GM12874 (cell line): ENCODE measurements at regions not wholly inside any gene's neighbourhood (a gene's known extent, or its start where the extent isn't known, plus 50 kb on each side); places are given as distances from the start of the nearest gene placed in this dataset.

Source experiments
- TF ChIP-seq, protein P1 (sequence below): IDR thresholded peaks from 2 replicates; pipeline ENCODE4 v1.5.1; 2011; ENCODE audit warnings: low read depth, mild to moderate bottlenecking, control low read depth, low read length, moderate library complexity; ENCODE audit not compliant: insufficient read depth

DNA sequence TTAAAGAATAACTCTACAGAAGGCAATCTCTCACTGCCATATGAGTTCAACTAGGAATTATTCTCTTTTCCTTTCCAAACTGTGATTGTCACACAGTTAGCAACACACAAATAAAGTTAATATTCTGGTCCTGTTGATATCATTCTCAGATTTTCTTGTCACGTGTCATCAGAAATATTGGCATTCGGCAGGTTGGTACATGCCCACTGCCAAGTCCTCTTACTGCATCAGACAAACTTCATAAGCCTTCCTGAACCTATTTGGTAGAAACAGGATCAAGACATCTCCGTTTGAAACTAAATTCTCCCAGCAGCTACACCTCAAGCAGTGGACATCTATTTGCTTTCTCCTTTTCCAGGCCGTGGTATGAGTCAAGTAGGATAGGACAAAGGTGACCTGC is 177.9 kb upstream of the SOX2 start:
- TF ChIP-seq, protein P1, sequence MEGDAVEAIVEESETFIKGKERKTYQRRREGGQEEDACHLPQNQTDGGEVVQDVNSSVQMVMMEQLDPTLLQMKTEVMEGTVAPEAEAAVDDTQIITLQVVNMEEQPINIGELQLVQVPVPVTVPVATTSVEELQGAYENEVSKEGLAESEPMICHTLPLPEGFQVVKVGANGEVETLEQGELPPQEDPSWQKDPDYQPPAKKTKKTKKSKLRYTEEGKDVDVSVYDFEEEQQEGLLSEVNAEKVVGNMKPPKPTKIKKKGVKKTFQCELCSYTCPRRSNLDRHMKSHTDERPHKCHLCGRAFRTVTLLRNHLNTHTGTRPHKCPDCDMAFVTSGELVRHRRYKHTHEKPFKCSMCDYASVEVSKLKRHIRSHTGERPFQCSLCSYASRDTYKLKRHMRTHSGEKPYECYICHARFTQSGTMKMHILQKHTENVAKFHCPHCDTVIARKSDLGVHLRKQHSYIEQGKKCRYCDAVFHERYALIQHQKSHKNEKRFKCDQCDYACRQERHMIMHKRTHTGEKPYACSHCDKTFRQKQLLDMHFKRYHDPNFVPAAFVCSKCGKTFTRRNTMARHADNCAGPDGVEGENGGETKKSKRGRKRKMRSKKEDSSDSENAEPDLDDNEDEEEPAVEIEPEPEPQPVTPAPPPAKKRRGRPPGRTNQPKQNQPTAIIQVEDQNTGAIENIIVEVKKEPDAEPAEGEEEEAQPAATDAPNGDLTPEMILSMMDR: no peak

DNA sequence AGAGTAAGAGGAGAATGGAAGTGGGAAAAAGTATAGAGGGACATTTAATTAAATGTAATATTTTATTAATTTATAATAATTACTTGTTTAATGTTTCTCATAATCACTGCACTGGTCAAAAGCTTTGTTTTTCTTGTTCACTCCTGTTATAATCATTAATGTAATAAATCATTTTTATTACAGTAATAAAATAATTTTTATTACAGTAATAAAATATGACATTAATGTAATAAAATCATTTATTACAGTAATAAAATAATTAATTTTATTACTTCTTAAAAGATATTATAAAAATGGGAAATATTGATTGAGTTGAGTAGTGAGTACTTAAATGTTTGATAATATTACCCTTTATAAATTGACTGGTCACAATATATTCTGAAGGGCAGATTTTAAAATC is 181.1 kb upstream of the SOX2 start:
- TF ChIP-seq, protein P1: no peak

DNA sequence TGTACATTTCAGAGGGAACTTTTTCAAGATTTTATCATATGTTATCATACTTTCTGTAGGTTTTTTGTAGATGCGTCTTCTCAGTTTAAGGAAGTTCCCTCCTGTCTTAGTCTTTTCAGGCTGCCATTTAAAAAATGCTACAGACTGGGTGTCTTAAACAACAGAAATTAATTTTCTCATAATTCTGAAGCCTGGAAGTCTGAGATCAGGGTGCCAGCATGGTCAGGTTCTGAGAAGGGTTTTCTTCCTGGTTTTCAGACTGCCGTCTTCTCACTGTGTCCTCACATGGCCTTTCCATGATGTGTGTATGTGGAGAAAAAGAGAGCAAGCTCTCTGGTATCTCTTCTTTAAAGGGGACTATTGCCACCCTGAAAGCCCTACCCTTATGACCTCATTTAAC is 189.9 kb upstream of the SOX2 start:
- TF ChIP-seq, protein P1: no peak

DNA sequence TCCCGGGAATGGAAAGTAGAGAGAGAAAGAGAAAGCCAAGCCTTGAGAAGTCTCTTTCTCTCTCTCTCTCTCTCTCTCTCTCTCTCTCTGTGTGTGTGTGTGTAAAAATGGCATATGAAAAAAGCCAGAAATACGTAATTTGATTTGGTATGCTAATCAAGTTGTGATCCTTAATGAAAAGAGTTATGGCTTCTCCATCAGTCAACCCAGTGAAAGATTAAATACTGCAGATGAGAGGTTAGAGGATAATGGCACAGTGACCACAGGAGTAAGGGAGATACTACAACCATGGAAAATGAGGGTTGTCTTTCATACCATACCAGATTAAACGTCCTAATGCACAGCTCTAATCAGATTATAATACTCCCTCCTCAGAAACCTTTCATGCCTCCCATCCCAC is 193.5 kb upstream of the SOX2 start:
- TF ChIP-seq, protein P1: no peak

DNA sequence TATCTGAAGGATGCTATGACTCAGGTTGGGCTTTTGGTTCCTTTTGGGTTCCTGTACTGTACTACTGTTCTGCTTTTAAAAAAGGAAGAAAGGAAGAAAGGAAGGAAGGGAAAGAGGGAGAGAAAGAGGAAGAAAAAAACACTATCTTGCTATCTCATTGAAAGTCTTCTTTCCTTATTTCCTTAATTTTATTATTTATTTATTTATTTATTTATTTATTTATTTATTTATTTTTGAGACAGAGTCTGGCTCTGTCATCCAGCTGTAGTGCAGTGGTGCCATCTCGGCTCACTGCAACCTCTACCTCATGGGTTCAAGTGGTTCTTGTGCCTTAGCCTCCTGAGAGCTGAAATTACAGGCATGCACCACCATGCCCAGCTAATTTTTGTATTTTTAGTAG is 198.9 kb upstream of the SOX2 start:
- TF ChIP-seq, protein P1: no peak

DNA sequence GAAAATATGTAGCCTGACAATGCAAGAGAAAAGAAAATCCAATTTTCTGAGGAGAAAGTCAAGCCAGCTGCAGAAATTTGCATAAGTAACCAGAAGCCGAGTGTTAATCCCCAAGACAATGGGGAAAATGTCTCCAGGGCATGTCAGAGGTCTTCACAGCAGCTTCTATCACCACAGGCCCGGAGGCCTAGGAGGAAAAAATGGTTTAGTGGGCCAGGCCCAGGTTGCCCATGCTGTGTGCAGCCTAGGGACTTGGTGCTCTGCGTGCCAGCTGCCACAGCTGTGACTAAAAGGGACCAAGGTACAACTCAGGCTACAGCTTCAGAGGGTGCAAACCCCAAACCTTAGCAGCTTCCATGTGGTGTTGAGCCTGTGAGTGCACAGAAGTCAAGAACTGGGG is 201.2 kb upstream of the SOX2 start:
- TF ChIP-seq, protein P1: no peak

DNA sequence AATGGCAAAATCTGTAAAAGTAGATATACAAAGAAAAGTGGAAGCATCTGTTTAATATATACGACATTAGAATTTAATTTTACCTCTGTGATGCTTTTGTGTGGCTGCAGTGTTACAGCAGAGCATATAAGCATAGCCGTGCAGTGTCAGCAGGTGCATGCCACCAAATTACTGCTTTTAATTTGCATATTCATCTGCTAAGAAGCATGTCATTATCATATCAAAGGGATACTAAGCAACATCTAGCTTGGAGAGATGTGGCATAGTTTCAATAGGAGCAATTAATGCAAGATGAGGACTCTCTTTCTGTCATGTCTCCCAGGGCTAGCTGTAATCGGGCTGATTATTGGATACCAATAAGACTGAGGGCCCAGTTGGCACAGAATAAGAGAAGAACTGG is 214.4 kb upstream of the SOX2 start:
- TF ChIP-seq, protein P1: no peak

DNA sequence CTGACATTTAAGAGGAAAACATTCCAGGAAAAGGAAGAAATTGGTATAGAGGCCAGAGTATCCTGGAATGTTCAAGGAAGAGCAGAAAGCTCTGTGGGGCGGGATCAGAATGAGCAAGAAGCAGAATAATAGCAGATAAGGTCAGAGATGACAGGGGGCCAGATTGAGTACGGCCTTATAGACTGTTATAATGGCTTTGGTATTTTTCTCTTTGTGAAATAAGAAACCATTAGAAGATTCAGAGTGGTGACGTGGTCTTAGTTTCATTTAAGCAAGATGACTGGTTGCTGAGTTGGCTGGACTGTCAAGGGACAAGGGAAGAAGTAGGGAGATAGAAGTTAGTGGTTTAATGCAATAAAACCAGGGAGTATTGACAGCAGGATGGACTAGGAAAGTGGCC is 218.3 kb upstream of the SOX2 start:
- TF ChIP-seq, protein P1: no peak
